ENCODE measurements at regions not wholly inside any gene's neighbourhood (a gene's known extent, or its start where the extent isn't known, plus 50 kb on each side); places are given as distances from the start of the nearest gene placed in this dataset.

GRCh38 chr20:22503577-22503976 is 80.8 kb downstream of the FOXA2 start (continued):
- TF ChIP-seq ZNF609 (CRISPR knock-in tag; IDR thresholded peaks at IDR 0.05; ENCODE audit: borderline replicate concordance), result no peak
- TF ChIP-seq NR0B2 (CRISPR knock-in tag; IDR thresholded peaks at IDR 0.05), result peak; percentile 42; the same call in 1 of the 2 replicates
- TF ChIP-seq ZBTB26 (CRISPR knock-in tag; IDR thresholded peaks at IDR 0.05; ENCODE audit: borderline replicate concordance), result 0 out of 2 replicates have a peak, but pooled peaks have one; percentile 57
- 0 out of 2 replicates have a peak, but pooled peaks have one; percentile 9 for TF ChIP-seq ZBTB21 (CRISPR knock-in tag; IDR thresholded peaks at IDR 0.05)
- no peak for TF ChIP-seq ZNF557 (CRISPR knock-in tag; IDR thresholded peaks at IDR 0.05)
- no peak for TF ChIP-seq TEAD2 (CRISPR knock-in tag; IDR thresholded peaks at IDR 0.05)
- TF ChIP-seq RXRA (CRISPR knock-in tag; IDR thresholded peaks at IDR 0.05), result no peak; the same call in 1 of the 2 replicates
- TF ChIP-seq MNT (IDR thresholded peaks at IDR 0.05), result peak; percentile 69
- peak; percentile 79; the same call in 1 of the 2 replicates for TF ChIP-seq MAX (IDR thresholded peaks at IDR 0.05)
- 0 out of 2 replicates have a peak, but pooled peaks have one; percentile 14 for TF ChIP-seq ELF3 (CRISPR knock-in tag; IDR thresholded peaks at IDR 0.05)

Data from HepG2 (cell line).